HUDEP-2 (cell line): ENCODE measurements at regions not wholly inside any gene's neighbourhood (a gene's known extent, or its start where the extent isn't known, plus 50 kb on each side); places are given as distances from the start of the nearest gene placed in this dataset.
"Not testable (repeated sequence)": the region's sequence is repeated elsewhere in the genome, so short reads cannot be mapped to it uniquely, and the experiment has no call there.

Experiments
- DNase-seq, 76 experiments: peaks; one replicate each; lab custom pipeline; 2025; ENCODE audit not compliant: unreplicated experiment in 76 of 76; lab: John Stamatoyannopoulos, UW

GRCh38 chr4:107332656-107333055 lies 296.5 kb upstream of the DKK2 start:
- not testable (repeated sequence) for DNase-seq

GRCh38 chr4:107330916-107331315 lies 294.8 kb upstream of the DKK2 start:
- DNase-seq, result no peak

- no peak for DNase-seq
These were observed 283.3 kb upstream of the DKK2 start for GRCh38 chr4:107319386-107319785.

GRCh38 chr4:107318078-107318477 lies 282.0 kb upstream of the DKK2 start:
- DNase-seq, result no peak

- DNase-seq, result no peak
These were observed 281.5 kb upstream of the DKK2 start for GRCh38 chr4:107317611-107318010.

GRCh38 chr4:107315584-107315983 lies 279.5 kb upstream of the DKK2 start:
- no peak for DNase-seq

GRCh38 chr4:107314156-107314555 lies 278.0 kb upstream of the DKK2 start:
- DNase-seq, result no peak

GRCh38 chr4:107312366-107312765 lies 276.3 kb upstream of the DKK2 start:
- no peak for DNase-seq

GRCh38 chr4:107304699-107305286 lies 268.7 kb upstream of the DKK2 start:
- DNase-seq, result no peak

GRCh38 chr4:107299646-107300045 lies 263.5 kb upstream of the DKK2 start:
- DNase-seq, result no peak

- no peak for DNase-seq
These were observed 256.9 kb upstream of the DKK2 start for GRCh38 chr4:107292979-107293378.

GRCh38 chr4:107283587-107284559 lies 247.8 kb upstream of the DKK2 start:
- DNase-seq, result no peak

GRCh38 chr4:107279733-107280132 lies 243.6 kb upstream of the DKK2 start:
- DNase-seq, result no peak

- no peak for DNase-seq
These were observed 242.8 kb upstream of the DKK2 start for GRCh38 chr4:107278791-107279483.

GRCh38 chr4:107276052-107276451 lies 239.9 kb upstream of the DKK2 start:
- no peak for DNase-seq

- no peak for DNase-seq
These were observed 239.1 kb upstream of the DKK2 start for GRCh38 chr4:107275225-107275624.

- no peak for DNase-seq
These were observed 234.5 kb upstream of the DKK2 start for GRCh38 chr4:107270614-107271013.

GRCh38 chr4:107269175-107269574 lies 233.1 kb upstream of the DKK2 start:
- no peak for DNase-seq

- DNase-seq, result no peak
These were observed 229.7 kb upstream of the DKK2 start for GRCh38 chr4:107265859-107266258.

GRCh38 chr4:107261241-107261874 lies 225.2 kb upstream of the DKK2 start:
- DNase-seq, result no peak

- DNase-seq, result no peak
These were observed 222.2 kb upstream of the DKK2 start for GRCh38 chr4:107258359-107258758.
